RKO (cell line): ENCODE measurements at regions not wholly inside any gene's neighbourhood (a gene's known extent, or its start where the extent isn't known, plus 50 kb on each side); places are given as distances from the start of the nearest gene placed in this dataset.
"Not testable (repeated sequence)": the region's sequence is repeated elsewhere in the genome, so short reads cannot be mapped to it uniquely, and the experiment has no call there.

Source experiments
- DNase-seq: peaks from one replicate; pipeline ENCODE4 v3.0.0-alpha.2; 2016; ENCODE audit warnings: low spot score

GRCh38 chr1:234958066-234958705 lies 170.5 kb downstream of the TOMM20 start:
- no peak for DNase-seq

- DNase-seq = peak; percentile 34
These were observed 171.1 kb downstream of the TOMM20 start for GRCh38 chr1:234957330-234958065.

GRCh38 chr1:234956821-234957329 lies 171.8 kb downstream of the TOMM20 start:
- no peak for DNase-seq

GRCh38 chr1:234955107-234955731 lies 173.4 kb downstream of the TOMM20 start:
- DNase-seq = no peak

- DNase-seq = no peak
These were observed 174.0 kb downstream of the TOMM20 start for GRCh38 chr1:234954613-234955012.

GRCh38 chr1:234953655-234954405 lies 174.8 kb downstream of the TOMM20 start:
- no peak for DNase-seq

GRCh38 chr1:234950598-234950997 lies 178.0 kb downstream of the TOMM20 start:
- DNase-seq = no peak

GRCh38 chr1:234949528-234949927 lies 179.1 kb downstream of the TOMM20 start:
- not testable (repeated sequence) for DNase-seq

GRCh38 chr1:234944439-234945344 lies 183.9 kb downstream of the TOMM20 start:
- DNase-seq = no peak

GRCh38 chr1:234943836-234944402 lies 184.7 kb downstream of the TOMM20 start:
- no peak for DNase-seq

- DNase-seq = no peak
These were observed 185.6 kb downstream of the TOMM20 start for GRCh38 chr1:234942879-234943506.

- DNase-seq = no peak
These were observed 186.7 kb downstream of the TOMM20 start for GRCh38 chr1:234942012-234942332.

GRCh38 chr1:234941321-234942011 lies 187.2 kb downstream of the TOMM20 start:
- no peak for DNase-seq

GRCh38 chr1:234940841-234941240 lies 187.8 kb downstream of the TOMM20 start:
- no peak for DNase-seq

- DNase-seq = no peak
These were observed 189.7 kb downstream of the TOMM20 start for GRCh38 chr1:234938924-234939323.

- no peak for DNase-seq
These were observed 190.5 kb downstream of the TOMM20 start for GRCh38 chr1:234938135-234938534.

- no peak for DNase-seq
These were observed 191.8 kb downstream of the TOMM20 start for GRCh38 chr1:234936612-234937389.

GRCh38 chr1:234934611-234935033 lies 194.0 kb downstream of the TOMM20 start:
- DNase-seq = peak; percentile 53

GRCh38 chr1:234933475-234933874 lies 195.2 kb downstream of the TOMM20 start:
- DNase-seq = no peak
